ENCODE measurements at regions not wholly inside any gene's neighbourhood (a gene's known extent, or its start where the extent isn't known, plus 50 kb on each side); places are given as distances from the start of the nearest gene placed in this dataset.

- DNase-seq (ENCODE audit: low spot score), result no peak
Observed at GRCh38 chr11:116473206-116473769, 299.5 kb downstream of the BUD13 start.

GRCh38 chr11:116472651-116473050 is 300.1 kb downstream of the BUD13 start:
- DNase-seq (ENCODE audit: low spot score), result no peak

- DNase-seq (ENCODE audit: low spot score), result no peak
Observed at GRCh38 chr11:116471608-116472256, 301.1 kb downstream of the BUD13 start.

GRCh38 chr11:116468699-116469098 is 304.1 kb downstream of the BUD13 start:
- DNase-seq (ENCODE audit: low spot score), result no peak

- DNase-seq (ENCODE audit: low spot score), result no peak
Observed at GRCh38 chr11:116467823-116468222, 305.0 kb downstream of the BUD13 start.

- DNase-seq (ENCODE audit: low spot score), result no peak
Observed at GRCh38 chr11:116466801-116467200, 306.0 kb downstream of the BUD13 start.

- DNase-seq (ENCODE audit: low spot score), result peak; percentile 49
Observed at GRCh38 chr11:116466191-116466590, 306.6 kb downstream of the BUD13 start.

- DNase-seq (ENCODE audit: low spot score), result no peak
Observed at GRCh38 chr11:116465056-116465455, 307.7 kb downstream of the BUD13 start.

- DNase-seq (ENCODE audit: low spot score), result no peak
Observed at GRCh38 chr11:116461789-116462188, 311.0 kb downstream of the BUD13 start.

- no peak for DNase-seq (ENCODE audit: low spot score)
Observed at GRCh38 chr11:116460156-116460920, 312.4 kb downstream of the BUD13 start.

GRCh38 chr11:116459185-116460045 is 313.4 kb downstream of the BUD13 start:
- DNase-seq (ENCODE audit: low spot score), result no peak

- DNase-seq (ENCODE audit: low spot score), result no peak
Observed at GRCh38 chr11:116458546-116458945, 314.2 kb downstream of the BUD13 start.

GRCh38 chr11:116457336-116458007 is 315.3 kb downstream of the BUD13 start:
- no peak for DNase-seq (ENCODE audit: low spot score)

GRCh38 chr11:116454951-116455350 is 317.8 kb downstream of the BUD13 start:
- DNase-seq (ENCODE audit: low spot score), result no peak

GRCh38 chr11:116454020-116454645 is 318.7 kb downstream of the BUD13 start:
- peak; percentile 18 for DNase-seq (ENCODE audit: low spot score)

GRCh38 chr11:116452461-116452860 is 320.3 kb downstream of the BUD13 start:
- DNase-seq (ENCODE audit: low spot score), result no peak

GRCh38 chr11:116449522-116449921 is 323.3 kb downstream of the BUD13 start:
- DNase-seq (ENCODE audit: low spot score), result no peak

GRCh38 chr11:116446048-116446941 is 326.5 kb downstream of the BUD13 start:
- DNase-seq (ENCODE audit: low spot score), result no peak

- no peak for DNase-seq (ENCODE audit: low spot score)
Observed at GRCh38 chr11:116445108-116446047, 327.4 kb downstream of the BUD13 start.
